ENCODE measurements at regions not wholly inside any gene's neighbourhood (a gene's known extent, or its start where the extent isn't known, plus 50 kb on each side); places are given as distances from the start of the nearest gene placed in this dataset.

GRCh38 chr1:177789956-177790355 is 179.9 kb downstream of the SEC16B start:
- H3F3A ChIP-seq (ENCODE audit: low read depth) = no peaks in the 10 kb centered on the region
- H3K9me2 ChIP-seq (replicated peaks; ENCODE audit: low read depth, low read length) = no peaks in the 10 kb centered on the region
- no peak overlapping the region for H3K9ac ChIP-seq (ENCODE audit: low read depth, low read length, poor library complexity, severe bottlenecking)
- H3K4me2 ChIP-seq (ENCODE audit: low read depth, low read length, poor library complexity, severe bottlenecking) = no peak overlapping the region
- no peaks in the 10 kb centered on the region for H3K79me2 ChIP-seq (ENCODE audit: insufficient read depth, low read length)
- H3K4me1 ChIP-seq (ENCODE audit: insufficient read depth, low read length, poor library complexity, severe bottlenecking) = no peaks in the 10 kb centered on the region
- H4K20me1 ChIP-seq (ENCODE audit: insufficient read depth, low read length, poor library complexity, severe bottlenecking) = no peaks in the 10 kb centered on the region
- no peak for TF ChIP-seq CTCF (conservative IDR thresholded peaks at IDR 0.05; ENCODE audit: low read length)
- TF ChIP-seq EZH2phosphoT487 (IDR thresholded peaks at IDR 0.05; ENCODE audit: borderline replicate concordance) = no peak
- peaks cover 5% of the 10 kb centered on the region for H3K27me3 ChIP-seq (ENCODE audit: insufficient read depth, low read length, poor library complexity, severe bottlenecking)
- H3K9me3 ChIP-seq (ENCODE audit: insufficient read depth, low read depth, low read length) = no peaks in the 10 kb centered on the region
- H3K4me3 ChIP-seq (ENCODE audit: low read length, poor library complexity, severe bottlenecking) = no peak overlapping the region
- no peaks in the 10 kb centered on the region for H3K36me3 ChIP-seq (ENCODE audit: insufficient read depth, low read length)
- H2AFZ ChIP-seq (ENCODE audit: low read length) = no peak overlapping the region

- H3K4me2 ChIP-seq (ENCODE audit: low read depth, low read length, poor library complexity, severe bottlenecking) = no peak overlapping the region
- no peak overlapping the region for H3K4me3 ChIP-seq (ENCODE audit: low read length, poor library complexity, severe bottlenecking)
- H2AFZ ChIP-seq (ENCODE audit: low read length) = no peak overlapping the region
- H3K27me3 ChIP-seq (ENCODE audit: insufficient read depth, low read length, poor library complexity, severe bottlenecking) = peaks cover 3% of the 10 kb centered on the region
- H4K20me1 ChIP-seq (ENCODE audit: insufficient read depth, low read length, poor library complexity, severe bottlenecking) = no peaks in the 10 kb centered on the region
- no peaks in the 10 kb centered on the region for H3K9me2 ChIP-seq (replicated peaks; ENCODE audit: low read depth, low read length)
- no peaks in the 10 kb centered on the region for H3K36me3 ChIP-seq (ENCODE audit: insufficient read depth, low read length)
- H3F3A ChIP-seq (ENCODE audit: low read depth) = no peaks in the 10 kb centered on the region
- TF ChIP-seq CTCF (conservative IDR thresholded peaks at IDR 0.05; ENCODE audit: low read length) (no peak), EZH2phosphoT487 (IDR thresholded peaks at IDR 0.05; ENCODE audit: borderline replicate concordance) (no peak)
- no peaks in the 10 kb centered on the region for H3K9me3 ChIP-seq (ENCODE audit: insufficient read depth, low read depth, low read length)
- H3K9ac ChIP-seq (ENCODE audit: low read depth, low read length, poor library complexity, severe bottlenecking) = no peak overlapping the region
- H3K4me1 ChIP-seq (ENCODE audit: insufficient read depth, low read length, poor library complexity, severe bottlenecking) = no peaks in the 10 kb centered on the region
- H3K79me2 ChIP-seq (ENCODE audit: insufficient read depth, low read length) = no peaks in the 10 kb centered on the region
Observed at GRCh38 chr1:177786176-177786745, 183.6 kb downstream of the SEC16B start.

GRCh38 chr1:177784936-177785335 is 184.9 kb downstream of the SEC16B start:
- Histone ChIP-seq H3K4me2 (ENCODE audit: low read depth, low read length, poor library complexity, severe bottlenecking) (no peak overlapping the region), H3K9me2 (replicated peaks; ENCODE audit: low read depth, low read length) (no peaks in the 10 kb centered on the region), H3K79me2 (ENCODE audit: insufficient read depth, low read length) (no peaks in the 10 kb centered on the region), H3K4me1 (ENCODE audit: insufficient read depth, low read length, poor library complexity, severe bottlenecking) (no peaks in the 10 kb centered on the region), H3K4me3 (ENCODE audit: low read length, poor library complexity, severe bottlenecking) (no peak overlapping the region), H3K9me3 (ENCODE audit: insufficient read depth, low read depth, low read length) (no peaks in the 10 kb centered on the region), H3K9ac (ENCODE audit: low read depth, low read length, poor library complexity, severe bottlenecking) (no peak overlapping the region), H2AFZ (ENCODE audit: low read length) (no peak overlapping the region), H3K36me3 (ENCODE audit: insufficient read depth, low read length) (no peaks in the 10 kb centered on the region), H4K20me1 (ENCODE audit: insufficient read depth, low read length, poor library complexity, severe bottlenecking) (no peaks in the 10 kb centered on the region), H3K27me3 (ENCODE audit: insufficient read depth, low read length, poor library complexity, severe bottlenecking) (no peaks in the 10 kb centered on the region), H3F3A (ENCODE audit: low read depth) (no peaks in the 10 kb centered on the region)
- TF ChIP-seq EZH2phosphoT487 (IDR thresholded peaks at IDR 0.05; ENCODE audit: borderline replicate concordance) (no peak), CTCF (conservative IDR thresholded peaks at IDR 0.05; ENCODE audit: low read length) (no peak)
